H9 (cell line): ENCODE measurements at regions not wholly inside any gene's neighbourhood (a gene's known extent, or its start where the extent isn't known, plus 50 kb on each side); places are given as distances from the start of the nearest gene placed in this dataset.

ENCODE experiments used
- DNase-seq: peaks from one replicate; pipeline ENCODE4 v3.0.0-alpha.2; 2017
- H2AFZ ChIP-seq: one replicate; pipeline ENCODE4 v1.6.1; 2013; ENCODE audit warnings: mild to moderate bottlenecking, low read length, control low read depth, moderate library complexity
- H2AK5ac ChIP-seq: 2 replicates; pipeline ENCODE4 v1.6.1; 2013; ENCODE audit warnings: low read length, control low read depth, mixed read lengths; ENCODE audit not compliant: insufficient read length
- H2BK120ac ChIP-seq: one replicate; pipeline ENCODE4 v1.6.1; 2013; ENCODE audit warnings: low read depth, mild to moderate bottlenecking, low read length, control low read depth, inconsistent platforms; ENCODE audit not compliant: poor library complexity, severe bottlenecking
- H2BK12ac ChIP-seq: 2 replicates; pipeline ENCODE4 v1.6.1; 2013; ENCODE audit warnings: low read length, control low read depth, mixed read lengths, low read depth; ENCODE audit not compliant: insufficient read length
- H2BK15ac ChIP-seq: 2 replicates; pipeline ENCODE4 v1.6.1; 2013; ENCODE audit warnings: low read depth, low read length, control low read depth
- H2BK20ac ChIP-seq: one replicate; pipeline ENCODE4 v1.6.1; 2013; ENCODE audit warnings: low read depth, mild to moderate bottlenecking, low read length, control low read depth, inconsistent platforms; ENCODE audit not compliant: poor library complexity, severe bottlenecking
- H2BK5ac ChIP-seq: 2 replicates; pipeline ENCODE4 v1.6.1; 2013; ENCODE audit warnings: low read length, control low read depth, mixed read lengths; ENCODE audit not compliant: insufficient read length
- H3K14ac ChIP-seq: 2 replicates; pipeline ENCODE4 v1.6.1; 2013; ENCODE audit warnings: low read length, control low read depth; ENCODE audit not compliant: insufficient read depth
- H3K18ac ChIP-seq: 2 replicates; pipeline ENCODE4 v1.6.1; 2013; ENCODE audit warnings: low read depth, mild to moderate bottlenecking, mixed read lengths, low read length, control low read depth; ENCODE audit not compliant: insufficient read length
- H3K23ac ChIP-seq: 2 replicates; pipeline ENCODE4 v1.6.1; 2013; ENCODE audit warnings: low read length, control low read depth, mixed read lengths, low read depth; ENCODE audit not compliant: insufficient read length
- H3K23me2 ChIP-seq: 2 replicates; pipeline ENCODE4 v1.6.1; 2013; ENCODE audit warnings: low read depth, mild to moderate bottlenecking, mixed read lengths, low read length, control low read depth; ENCODE audit not compliant: insufficient read length, poor library complexity, severe bottlenecking
- H3K27ac ChIP-seq: 2 replicates; pipeline ENCODE4 v1.5.1; 2013; ENCODE audit warnings: low read length, control low read depth, mixed read lengths, low read depth; ENCODE audit not compliant: insufficient read length
- H3K27me3 ChIP-seq: 2 replicates; pipeline ENCODE4 v1.6.1; 2013; ENCODE audit warnings: low read length, control low read depth, inconsistent platforms; ENCODE audit not compliant: insufficient read depth
- H3K4ac ChIP-seq: 2 replicates; pipeline ENCODE4 v1.6.1; 2013; ENCODE audit warnings: low read depth, mild to moderate bottlenecking, control low read depth, inconsistent platforms, low read length, moderate library complexity
- H3K4me1 ChIP-seq: 2 replicates; pipeline ENCODE4 v1.6.1; 2013; ENCODE audit warnings: low read length, control low read depth, inconsistent platforms; ENCODE audit not compliant: insufficient read depth
- H3K4me2 ChIP-seq: 2 replicates; pipeline ENCODE4 v1.6.1; 2013; ENCODE audit warnings: low read length, control low read depth, mixed read lengths; ENCODE audit not compliant: insufficient read length, insufficient read depth
- H3K56ac ChIP-seq: 2 replicates; pipeline ENCODE4 v1.6.1; 2013; ENCODE audit warnings: low read depth, mild to moderate bottlenecking, mixed read lengths, low read length, control low read depth; ENCODE audit not compliant: insufficient read length
- H3K79me1 ChIP-seq: 2 replicates; pipeline ENCODE4 v1.6.1; 2013; ENCODE audit warnings: low read depth, mild to moderate bottlenecking, moderate library complexity, low read length, control low read depth, inconsistent platforms; ENCODE audit not compliant: insufficient read depth, poor library complexity, severe bottlenecking
- H3K79me2 ChIP-seq: 2 replicates; pipeline ENCODE4 v1.6.1; 2013; ENCODE audit warnings: low read length, control low read depth, inconsistent platforms; ENCODE audit not compliant: insufficient read depth
- H3K9ac ChIP-seq: 2 replicates; pipeline ENCODE4 v1.6.1; 2013; ENCODE audit warnings: low read length, control low read depth, mixed read lengths; ENCODE audit not compliant: insufficient read length; ENCODE audit errors: extremely low read depth
- H3K9me3 ChIP-seq: one replicate; pipeline ENCODE4 v1.6.1; 2013; ENCODE audit warnings: low read depth, low read length, inconsistent platforms; ENCODE audit not compliant: control insufficient read depth
- H3T11ph ChIP-seq: one replicate; pipeline ENCODE4 v1.6.1; 2013; ENCODE audit warnings: mild to moderate bottlenecking, low read length, control low read depth, inconsistent platforms
- H4K20me1 ChIP-seq: one replicate; pipeline ENCODE4 v1.6.1; 2013; ENCODE audit not compliant: control insufficient read depth, insufficient read length, insufficient read depth
- H4K5ac ChIP-seq: 2 replicates; pipeline ENCODE4 v1.6.1; 2013; ENCODE audit warnings: low read depth, mild to moderate bottlenecking, mixed read lengths, low read length, control low read depth; ENCODE audit not compliant: insufficient read length
- H4K8ac ChIP-seq: replicated peaks from 2 replicates; pipeline ENCODE4 v1.6.1; 2013; ENCODE audit warnings: low read length, control low read depth, mixed read lengths, low read depth; ENCODE audit not compliant: insufficient read length
- H4K91ac ChIP-seq: 2 replicates; pipeline ENCODE4 v1.6.1; 2013; ENCODE audit warnings: low read depth, mild to moderate bottlenecking, moderate library complexity, mixed read lengths, low read length, control low read depth; ENCODE audit not compliant: insufficient read length
- H3K27ac Mint-ChIP-seq, 3 experiments: 2 replicates in 2 of 3; 3 replicates in 1 of 3; pipeline ENCODE4 v1.8.0; 2020 to 2021; ENCODE audit warnings: mixed read lengths in 3 of 3, mild to moderate bottlenecking in 1 of 3, moderate library complexity in 1 of 3
- H3K27me3 Mint-ChIP-seq: 2 replicates; pipeline ENCODE4 v1.8.0; 2021; ENCODE audit warnings: low read depth, mild to moderate bottlenecking, moderate library complexity, mixed read lengths
- H3K36me3 Mint-ChIP-seq, 3 experiments: 2 replicates in 2 of 3; 3 replicates in 1 of 3; pipeline ENCODE4 v1.8.0; 2020 to 2021; ENCODE audit warnings: low read depth in 3 of 3, mixed read lengths in 3 of 3; ENCODE audit not compliant: insufficient read depth in 1 of 3
- H3K4me1 Mint-ChIP-seq, 2 experiments: 2 replicates each; pipeline ENCODE4 v1.8.0; 2020; ENCODE audit warnings: mixed read lengths in 2 of 2
- H3K4me3 Mint-ChIP-seq, 2 experiments: 2 replicates in 1 of 2; 3 replicates in 1 of 2; pipeline ENCODE4 v1.8.0; 2020 to 2021; ENCODE audit warnings: mild to moderate bottlenecking in 2 of 2, mixed read lengths in 2 of 2, moderate library complexity in 1 of 2
- H3K9me3 Mint-ChIP-seq, 2 experiments: 2 replicates in 1 of 2; 3 replicates in 1 of 2; pipeline ENCODE4 v1.8.0; 2020; ENCODE audit warnings: mild to moderate bottlenecking in 2 of 2, mixed read lengths in 2 of 2, moderate library complexity in 1 of 2
- CTCF ChIP-seq: fragments of 200-600 bp; sonication (generic); conservative IDR thresholded peaks from 3 replicates; pipeline ENCODE4 v1.8.0; 2021; ENCODE audit warnings: antibody characterized with exemption, mild to moderate bottlenecking
- WGBS: extraction: QIAGEN DNeasy Blood & Tissue Kit; methylation state at CpG from one replicate; pipeline ENCODE4 v1.1.7; 2013; ENCODE audit warnings: missing lambda C conversion rate, low lambda C conversion rate, mixed read lengths; ENCODE audit not compliant: insufficient read length; ENCODE audit errors: extremely low coverage; 5-methylcytosine and 5-hydroxymethylcytosine counted together

DNA sequence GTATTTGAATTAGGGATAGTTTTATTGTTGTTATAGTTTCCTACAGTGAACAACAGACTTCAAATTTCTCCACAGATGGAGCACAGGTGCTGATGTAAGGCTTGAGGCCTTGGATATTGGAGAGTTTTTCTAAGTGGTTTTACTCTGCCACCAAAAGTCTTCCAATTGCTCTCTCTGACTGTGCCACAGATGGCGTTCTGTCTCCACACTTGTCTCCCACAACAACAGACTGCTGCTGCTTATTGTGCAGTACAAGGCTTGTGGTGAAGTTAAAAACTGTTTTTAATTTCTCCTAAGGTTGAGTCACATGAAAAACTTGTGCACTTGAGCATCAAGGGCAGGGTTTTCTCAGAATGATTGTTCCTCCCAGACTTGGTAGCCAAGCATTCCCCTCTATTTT, 460.9 kb upstream of the KHDRBS2 start:
- DNase-seq: no peak
- no peaks in the 10 kb centered on the region for H3K79me2 ChIP-seq
- WGBS: no CpG with 5 or more reads among the region's 1 CpG
- no peak overlapping the region for H3K4me2 ChIP-seq
- no peak overlapping the region for H4K91ac ChIP-seq
- H3K27ac ChIP-seq: no peak overlapping the region
- H2AFZ ChIP-seq: peak overlapping the region; percentile 3
- no peak overlapping the region for H2BK15ac ChIP-seq
- H3K9ac ChIP-seq: no peak overlapping the region
- H3K56ac ChIP-seq: no peak overlapping the region
- Mint-ChIP-seq H3K9me3 (no peaks in the 10 kb centered on the region; a peak in 1 of 5 replicates), H3K36me3 (no peaks in the 10 kb centered on the region), H3K4me1 (peaks cover 5 to 11% of the 10 kb centered on the region in 2 experiments), H3K27ac (no peak overlapping the region; a peak in 1 of 7 replicates), H3K4me3 (no peak overlapping the region), H3K27me3 (no peaks in the 10 kb centered on the region)
- H4K8ac ChIP-seq: no peak overlapping the region
- no peaks in the 10 kb centered on the region for H3K79me1 ChIP-seq
- H4K5ac ChIP-seq: no peak overlapping the region
- no peaks in the 10 kb centered on the region for H3K27me3 ChIP-seq
- no peak overlapping the region for H3T11ph ChIP-seq
- no peak overlapping the region for H3K4ac ChIP-seq
- no peak overlapping the region for H2AK5ac ChIP-seq
- no peak overlapping the region for H2BK120ac ChIP-seq
- TF ChIP-seq CTCF: no peak
- H4K20me1 ChIP-seq: no peaks in the 10 kb centered on the region
- H3K14ac ChIP-seq: no peak overlapping the region
- H3K23ac ChIP-seq: no peak overlapping the region
- H2BK5ac ChIP-seq: no peak overlapping the region
- no peaks in the 10 kb centered on the region for H3K23me2 ChIP-seq
- H2BK12ac ChIP-seq: no peak overlapping the region
- no peaks in the 10 kb centered on the region for H3K4me1 ChIP-seq
- no peaks in the 10 kb centered on the region for H3K9me3 ChIP-seq
- no peak overlapping the region for H3K18ac ChIP-seq
- no peak overlapping the region for H2BK20ac ChIP-seq
